ENCODE measurements at regions not wholly inside any gene's neighbourhood (a gene's known extent, or its start where the extent isn't known, plus 50 kb on each side); places are given as distances from the start of the nearest gene placed in this dataset.

DNA sequence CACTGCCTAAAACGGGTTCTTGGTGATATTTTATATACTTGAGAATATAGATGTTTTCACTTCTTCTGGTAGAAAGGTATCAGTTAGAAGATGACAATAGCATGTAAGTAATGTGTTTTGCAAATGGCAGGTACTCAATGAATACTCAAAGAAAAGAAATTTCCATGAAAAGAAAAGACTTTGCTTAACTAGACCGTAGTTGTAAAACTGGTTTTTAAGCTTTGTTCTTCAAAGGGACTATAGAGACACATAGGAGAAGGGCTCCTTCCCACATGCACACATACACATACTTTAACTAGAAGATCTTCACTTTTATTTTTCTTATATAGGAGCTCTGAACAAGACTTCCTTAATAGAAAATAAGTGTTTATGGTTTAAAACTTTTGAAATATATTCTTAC lies 215.3 kb upstream of the RND3 start:
- ATAC-seq: no peak
- H3K27me3 ChIP-seq: no peaks in the 10 kb centered on the region
- H3K27ac ChIP-seq: no peak overlapping the region
- H3K36me3 ChIP-seq: no peaks in the 10 kb centered on the region
- WGBS, 2 donors (ENCODE audit: low coverage in 1 of 2): 91 to 92% methylated on average over 2 of the region's 2 CpGs
- TF ChIP-seq, protein P1, sequence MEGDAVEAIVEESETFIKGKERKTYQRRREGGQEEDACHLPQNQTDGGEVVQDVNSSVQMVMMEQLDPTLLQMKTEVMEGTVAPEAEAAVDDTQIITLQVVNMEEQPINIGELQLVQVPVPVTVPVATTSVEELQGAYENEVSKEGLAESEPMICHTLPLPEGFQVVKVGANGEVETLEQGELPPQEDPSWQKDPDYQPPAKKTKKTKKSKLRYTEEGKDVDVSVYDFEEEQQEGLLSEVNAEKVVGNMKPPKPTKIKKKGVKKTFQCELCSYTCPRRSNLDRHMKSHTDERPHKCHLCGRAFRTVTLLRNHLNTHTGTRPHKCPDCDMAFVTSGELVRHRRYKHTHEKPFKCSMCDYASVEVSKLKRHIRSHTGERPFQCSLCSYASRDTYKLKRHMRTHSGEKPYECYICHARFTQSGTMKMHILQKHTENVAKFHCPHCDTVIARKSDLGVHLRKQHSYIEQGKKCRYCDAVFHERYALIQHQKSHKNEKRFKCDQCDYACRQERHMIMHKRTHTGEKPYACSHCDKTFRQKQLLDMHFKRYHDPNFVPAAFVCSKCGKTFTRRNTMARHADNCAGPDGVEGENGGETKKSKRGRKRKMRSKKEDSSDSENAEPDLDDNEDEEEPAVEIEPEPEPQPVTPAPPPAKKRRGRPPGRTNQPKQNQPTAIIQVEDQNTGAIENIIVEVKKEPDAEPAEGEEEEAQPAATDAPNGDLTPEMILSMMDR (IDR thresholded peaks at IDR 0.05): no peak
- TF ChIP-seq EP300 (IDR thresholded peaks at IDR 0.05) (no peak), POLR2A (IDR thresholded peaks at IDR 0.05) (no peak), POLR2AphosphoS5 (IDR thresholded peaks at IDR 0.05) (no peak)
- H3K4me3 ChIP-seq: no peak overlapping the region
- H3K4me1 ChIP-seq: peaks cover 0 to 14% (median 0%) of the 10 kb centered on the region in 3 donors
- no peaks in the 10 kb centered on the region for H3K9me3 ChIP-seq

DNA sequence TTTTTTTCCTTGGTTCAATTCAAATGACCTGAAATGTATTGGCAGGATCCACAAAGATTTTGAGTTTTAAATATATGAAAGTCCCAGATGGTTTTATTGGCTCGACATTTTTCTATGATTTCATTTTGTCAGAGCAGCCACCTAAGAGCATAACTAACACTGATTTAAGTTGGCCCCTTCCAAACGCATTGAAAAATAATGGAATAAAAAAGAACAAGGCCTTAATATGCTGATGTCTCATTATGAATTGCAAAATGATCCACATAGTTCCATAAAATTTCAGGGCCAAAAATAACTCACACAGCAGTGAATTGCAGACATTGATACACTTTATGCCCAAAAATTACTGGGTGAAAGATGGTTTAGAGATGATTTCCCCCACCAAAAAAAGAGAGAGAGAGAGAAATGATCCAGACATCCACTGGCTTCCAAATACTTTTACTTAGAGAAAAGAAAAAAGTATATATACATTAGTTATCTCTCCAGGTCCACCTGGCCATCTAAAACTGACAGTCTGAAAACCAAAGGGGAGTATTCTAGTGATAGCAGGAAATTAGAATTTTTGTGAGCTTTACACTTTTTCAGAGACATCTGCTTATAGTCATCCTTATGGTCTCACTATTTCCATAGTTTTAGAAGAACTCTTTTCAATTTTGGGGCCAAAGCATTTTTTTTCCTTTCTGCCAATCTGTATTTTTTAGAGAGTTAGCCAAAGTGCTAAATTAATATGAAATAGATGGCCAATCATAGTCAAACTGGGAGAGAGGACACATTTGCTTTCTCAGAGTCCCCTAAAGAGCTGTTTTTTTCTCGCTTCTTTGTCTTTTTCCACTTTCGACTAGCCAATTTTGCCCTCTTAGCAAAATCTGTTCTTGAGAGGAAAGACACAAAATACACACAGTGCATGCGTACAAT lies 213.5 kb upstream of the RND3 start:
- H3K4me1 ChIP-seq: peaks cover 0 to 14% (median 0%) of the 10 kb centered on the region in 3 donors
- 65 to 74% methylated on average over 5 of the region's 5 CpGs for WGBS, 2 donors (ENCODE audit: low coverage in 1 of 2)
- no peak for ATAC-seq

DNA sequence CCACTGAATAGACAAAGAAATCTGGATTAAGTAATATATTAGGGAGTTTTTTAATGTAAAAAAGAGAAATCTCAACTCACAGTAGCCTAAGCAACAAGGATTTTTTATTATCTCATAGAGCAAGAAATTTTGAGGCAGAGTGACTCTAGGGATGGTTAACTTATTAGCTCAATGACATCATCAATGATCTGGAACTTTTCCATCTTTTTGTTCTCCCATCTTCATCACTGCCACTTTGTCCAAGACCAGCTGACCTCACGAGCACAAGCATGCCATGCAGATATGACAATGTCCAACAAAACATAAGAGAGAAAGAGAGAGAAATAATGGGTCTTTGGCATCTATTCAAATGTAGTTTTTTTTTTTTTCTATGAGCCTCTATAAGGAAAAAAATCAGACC lies 211.8 kb upstream of the RND3 start:
- 60 to 81% methylated on average over 1 of the region's 1 CpG for WGBS, 2 donors (ENCODE audit: low coverage in 1 of 2)
- Histone ChIP-seq H3K27ac (no peak overlapping the region), H3K9me3 (no peaks in the 10 kb centered on the region), H3K4me1 (peaks cover 0 to 5% (median 0%) of the 10 kb centered on the region in 3 donors), H3K27me3 (no peaks in the 10 kb centered on the region), H3K4me3 (no peak overlapping the region), H3K36me3 (no peaks in the 10 kb centered on the region)
- ATAC-seq: no peak
- no peak for TF ChIP-seq POLR2A (IDR thresholded peaks at IDR 0.05)
- no peak for TF ChIP-seq POLR2AphosphoS5 (IDR thresholded peaks at IDR 0.05)
- TF ChIP-seq, protein P1 (IDR thresholded peaks at IDR 0.05): no peak
- TF ChIP-seq EP300 (IDR thresholded peaks at IDR 0.05): no peak

More for the DNA sequence above, 213.5 kb upstream of the RND3 start:
- TF ChIP-seq EP300 (IDR thresholded peaks at IDR 0.05): no peak
- TF ChIP-seq POLR2AphosphoS5 (IDR thresholded peaks at IDR 0.05): no peak
- TF ChIP-seq POLR2A (IDR thresholded peaks at IDR 0.05): no peak
- TF ChIP-seq, protein P1 (IDR thresholded peaks at IDR 0.05): no peak
- no peaks in the 10 kb centered on the region for H3K27me3 ChIP-seq
- H3K36me3 ChIP-seq: no peaks in the 10 kb centered on the region
- H3K27ac ChIP-seq: no peak overlapping the region
- H3K9me3 ChIP-seq: no peaks in the 10 kb centered on the region
- H3K4me3 ChIP-seq: no peak overlapping the region

DNA sequence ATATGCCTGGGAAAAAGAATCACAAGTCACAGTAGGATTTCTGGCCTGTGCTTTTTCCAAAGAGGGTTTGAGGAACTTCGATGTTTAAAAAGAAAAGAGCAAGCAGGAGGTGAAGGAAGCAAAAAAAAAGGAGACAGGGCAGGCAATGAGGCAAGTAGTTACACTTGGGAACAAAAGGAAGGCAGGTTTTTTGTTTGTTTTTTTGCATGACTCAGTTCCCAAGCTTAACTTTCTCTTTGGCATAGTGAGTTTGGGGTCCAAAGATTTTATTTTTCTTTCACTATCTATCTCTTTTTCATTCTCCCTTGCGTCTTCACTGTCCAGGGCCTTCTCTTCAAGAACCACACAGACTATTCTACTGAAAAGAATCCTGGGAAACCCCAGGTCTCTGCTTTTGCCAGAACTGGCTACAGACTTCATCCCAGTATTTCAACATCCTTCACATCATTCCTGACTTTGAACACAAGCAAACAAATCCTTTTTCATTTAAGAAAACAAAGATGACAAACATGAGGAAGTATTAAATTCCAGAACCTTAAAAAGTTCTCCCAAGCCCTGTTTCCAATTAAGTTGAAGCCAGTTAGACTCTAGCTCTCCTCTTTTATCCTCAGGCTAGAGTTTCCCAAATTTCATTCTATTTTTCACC lies 210.7 kb upstream of the RND3 start:
- peak; percentile 75 for ATAC-seq

More for the DNA sequence above, 210.7 kb upstream of the RND3 start:
- WGBS, 2 donors (ENCODE audit: low coverage in 1 of 2): 72 to 76% methylated on average over 2 of the region's 2 CpGs
- no peak for TF ChIP-seq POLR2A (IDR thresholded peaks at IDR 0.05)
- TF ChIP-seq POLR2AphosphoS5 (IDR thresholded peaks at IDR 0.05): no peak
- TF ChIP-seq, protein P1 (IDR thresholded peaks at IDR 0.05): no peak
- no peak for TF ChIP-seq EP300 (IDR thresholded peaks at IDR 0.05)
- Histone ChIP-seq H3K27me3 (no peaks in the 10 kb centered on the region), H3K27ac (peak overlapping the region in 2 of 4 donors; percentile 26 to 38), H3K36me3 (no peaks in the 10 kb centered on the region), H3K4me1 (peaks cover 0 to 5% (median 0%) of the 10 kb centered on the region in 3 donors), H3K4me3 (no peak overlapping the region), H3K9me3 (no peaks in the 10 kb centered on the region)

All from gastroesophageal sphincter (tissue), 4 donors.